ENCODE measurements at regions not wholly inside any gene's neighbourhood (a gene's known extent, or its start where the extent isn't known, plus 50 kb on each side); places are given as distances from the start of the nearest gene placed in this dataset.

DNA sequence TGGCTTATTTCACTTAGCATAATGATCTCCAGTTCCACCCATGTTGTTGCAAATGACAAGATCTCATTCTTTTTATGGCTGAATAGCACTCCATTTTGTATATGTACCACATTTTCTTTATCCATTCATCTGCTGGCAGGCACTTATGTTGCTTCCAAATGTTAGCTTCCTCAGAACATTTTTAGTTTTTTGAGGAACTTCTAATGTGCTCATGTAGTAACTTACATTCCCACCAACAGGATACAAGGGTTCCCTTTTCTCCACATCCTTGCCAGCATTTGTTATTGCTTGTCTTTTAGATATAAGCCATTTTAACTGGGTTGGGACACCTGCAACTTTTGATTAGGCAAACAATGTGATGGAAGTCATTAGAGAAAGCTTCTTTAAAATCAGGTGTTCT is 454.2 kb downstream of the NLGN4X start:
- TF ChIP-seq ZFP30 (CRISPR knock-in tag; IDR thresholded peaks at IDR 0.05) (no peak), ISL1 (CRISPR knock-in tag; IDR thresholded peaks at IDR 0.05) (no peak), PPARA (CRISPR knock-in tag; IDR thresholded peaks at IDR 0.05; ENCODE audit: borderline replicate concordance) (no peak), ZC3H10 (CRISPR knock-in tag; IDR thresholded peaks at IDR 0.05) (no peak), ARNTL (CRISPR knock-in tag; IDR thresholded peaks at IDR 0.05; ENCODE audit: borderline replicate concordance, low read depth) (no peak), GLIS3 (CRISPR knock-in tag; IDR thresholded peaks at IDR 0.05) (no peak), ZNF565 (CRISPR knock-in tag; conservative IDR thresholded peaks at IDR 0.05; ENCODE audit: low read depth) (no peak), TOX (CRISPR knock-in tag; IDR thresholded peaks at IDR 0.05; ENCODE audit: borderline replicate concordance) (no peak)
- TF ChIP-seq, protein P1, sequence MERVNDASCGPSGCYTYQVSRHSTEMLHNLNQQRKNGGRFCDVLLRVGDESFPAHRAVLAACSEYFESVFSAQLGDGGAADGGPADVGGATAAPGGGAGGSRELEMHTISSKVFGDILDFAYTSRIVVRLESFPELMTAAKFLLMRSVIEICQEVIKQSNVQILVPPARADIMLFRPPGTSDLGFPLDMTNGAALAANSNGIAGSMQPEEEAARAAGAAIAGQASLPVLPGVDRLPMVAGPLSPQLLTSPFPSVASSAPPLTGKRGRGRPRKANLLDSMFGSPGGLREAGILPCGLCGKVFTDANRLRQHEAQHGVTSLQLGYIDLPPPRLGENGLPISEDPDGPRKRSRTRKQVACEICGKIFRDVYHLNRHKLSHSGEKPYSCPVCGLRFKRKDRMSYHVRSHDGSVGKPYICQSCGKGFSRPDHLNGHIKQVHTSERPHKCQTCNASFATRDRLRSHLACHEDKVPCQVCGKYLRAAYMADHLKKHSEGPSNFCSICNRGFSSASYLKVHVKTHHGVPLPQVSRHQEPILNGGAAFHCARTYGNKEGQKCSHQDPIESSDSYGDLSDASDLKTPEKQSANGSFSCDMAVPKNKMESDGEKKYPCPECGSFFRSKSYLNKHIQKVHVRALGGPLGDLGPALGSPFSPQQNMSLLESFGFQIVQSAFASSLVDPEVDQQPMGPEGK (CRISPR knock-in tag; IDR thresholded peaks at IDR 0.05; ENCODE audit: borderline replicate concordance): no peak
- TF ChIP-seq, protein P2, sequence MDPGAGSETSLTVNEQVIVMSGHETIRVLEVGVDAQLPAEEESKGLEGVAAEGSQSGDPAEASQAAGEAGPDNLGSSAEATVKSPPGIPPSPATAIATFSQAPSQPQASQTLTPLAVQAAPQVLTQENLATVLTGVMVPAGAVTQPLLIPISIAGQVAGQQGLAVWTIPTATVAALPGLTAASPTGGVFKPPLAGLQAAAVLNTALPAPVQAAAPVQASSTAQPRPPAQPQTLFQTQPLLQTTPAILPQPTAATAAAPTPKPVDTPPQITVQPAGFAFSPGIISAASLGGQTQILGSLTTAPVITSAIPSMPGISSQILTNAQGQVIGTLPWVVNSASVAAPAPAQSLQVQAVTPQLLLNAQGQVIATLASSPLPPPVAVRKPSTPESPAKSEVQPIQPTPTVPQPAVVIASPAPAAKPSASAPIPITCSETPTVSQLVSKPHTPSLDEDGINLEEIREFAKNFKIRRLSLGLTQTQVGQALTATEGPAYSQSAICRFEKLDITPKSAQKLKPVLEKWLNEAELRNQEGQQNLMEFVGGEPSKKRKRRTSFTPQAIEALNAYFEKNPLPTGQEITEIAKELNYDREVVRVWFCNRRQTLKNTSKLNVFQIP (CRISPR knock-in tag; IDR thresholded peaks at IDR 0.05; ENCODE audit: borderline replicate concordance, low read depth): no peak
- no peak for ATAC-seq

DNA sequence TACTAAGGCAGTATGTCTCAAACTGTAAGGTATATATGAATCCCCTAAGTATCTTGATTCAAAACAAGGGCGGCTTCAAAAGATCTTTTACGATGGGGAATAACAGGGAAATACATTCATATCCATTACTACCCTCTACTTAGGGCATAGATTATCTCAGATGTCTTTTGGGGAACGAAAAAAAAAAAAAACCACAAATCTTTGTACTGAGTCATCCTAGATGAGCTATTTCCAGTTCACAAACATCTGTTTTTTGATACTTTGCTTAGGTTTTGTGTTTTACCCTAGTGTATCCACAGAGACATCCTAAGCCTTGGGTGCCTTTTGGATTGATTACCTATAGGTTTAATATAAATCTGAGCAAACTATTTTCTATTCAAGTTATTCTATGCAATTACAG is 457.2 kb downstream of the NLGN4X start:
- ATAC-seq: no peak

More for the DNA sequence above, 457.2 kb downstream of the NLGN4X start:
- TF ChIP-seq ARNTL (CRISPR knock-in tag; IDR thresholded peaks at IDR 0.05; ENCODE audit: borderline replicate concordance, low read depth) (no peak), BACH2 (CRISPR knock-in tag; IDR thresholded peaks at IDR 0.05; ENCODE audit: borderline replicate concordance) (no peak), ESRRG (CRISPR knock-in tag; IDR thresholded peaks at IDR 0.05) (no peak), ZNF8 (CRISPR knock-in tag; IDR thresholded peaks at IDR 0.05) (no peak), TOX (CRISPR knock-in tag; IDR thresholded peaks at IDR 0.05; ENCODE audit: borderline replicate concordance) (no peak), CREB5 (CRISPR knock-in tag; IDR thresholded peaks at IDR 0.05; ENCODE audit: low read depth) (no peak), ZNF565 (CRISPR knock-in tag; conservative IDR thresholded peaks at IDR 0.05; ENCODE audit: low read depth) (no peak), ZFP30 (CRISPR knock-in tag; IDR thresholded peaks at IDR 0.05) (no peak), ZNF70 (CRISPR knock-in tag; IDR thresholded peaks at IDR 0.05) (no peak), RARB (CRISPR knock-in tag; IDR thresholded peaks at IDR 0.05) (no peak), ISL1 (CRISPR knock-in tag; IDR thresholded peaks at IDR 0.05) (no peak), OSR1 (CRISPR knock-in tag; IDR thresholded peaks at IDR 0.05) (no peak), ZFP3 (CRISPR knock-in tag; IDR thresholded peaks at IDR 0.05) (no peak), CSDC2 (CRISPR knock-in tag; IDR thresholded peaks at IDR 0.05) (no peak)
- TF ChIP-seq, protein P2 (CRISPR knock-in tag; IDR thresholded peaks at IDR 0.05; ENCODE audit: borderline replicate concordance, low read depth): no peak
- TF ChIP-seq, protein P3, sequence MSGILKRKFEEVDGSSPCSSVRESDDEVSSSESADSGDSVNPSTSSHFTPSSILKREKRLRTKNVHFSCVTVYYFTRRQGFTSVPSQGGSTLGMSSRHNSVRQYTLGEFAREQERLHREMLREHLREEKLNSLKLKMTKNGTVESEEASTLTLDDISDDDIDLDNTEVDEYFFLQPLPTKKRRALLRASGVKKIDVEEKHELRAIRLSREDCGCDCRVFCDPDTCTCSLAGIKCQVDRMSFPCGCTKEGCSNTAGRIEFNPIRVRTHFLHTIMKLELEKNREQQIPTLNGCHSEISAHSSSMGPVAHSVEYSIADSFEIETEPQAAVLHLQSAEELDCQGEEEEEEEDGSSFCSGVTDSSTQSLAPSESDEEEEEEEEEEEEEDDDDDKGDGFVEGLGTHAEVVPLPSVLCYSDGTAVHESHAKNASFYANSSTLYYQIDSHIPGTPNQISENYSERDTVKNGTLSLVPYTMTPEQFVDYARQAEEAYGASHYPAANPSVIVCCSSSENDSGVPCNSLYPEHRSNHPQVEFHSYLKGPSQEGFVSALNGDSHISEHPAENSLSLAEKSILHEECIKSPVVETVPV (CRISPR knock-in tag; IDR thresholded peaks at IDR 0.05): no peak
- TF ChIP-seq, protein P1 (CRISPR knock-in tag; IDR thresholded peaks at IDR 0.05; ENCODE audit: borderline replicate concordance): no peak
